NB4 (cell line): ENCODE measurements at regions not wholly inside any gene's neighbourhood (a gene's known extent, or its start where the extent isn't known, plus 50 kb on each side); places are given as distances from the start of the nearest gene placed in this dataset.

ENCODE experiments used
- DNase-seq: peaks from one replicate; pipeline ENCODE4 v3.0.0; 2010; ENCODE audit warnings: low read depth
- H3K4me3 ChIP-seq: one replicate; pipeline ENCODE4 v1.5.1; 2011; ENCODE audit warnings: mild to moderate bottlenecking, low read depth, low read length, moderate library complexity
- MYC ChIP-seq: IDR thresholded peaks from 2 replicates; pipeline ENCODE4 v1.6.1; 2011; ENCODE audit warnings: low read depth, low read length
- POLR2A ChIP-seq: IDR thresholded peaks from 2 replicates; pipeline ENCODE4 v1.6.1; 2011; ENCODE audit warnings: mild to moderate bottlenecking; ENCODE audit not compliant: insufficient read length; ENCODE audit errors: extremely low read depth
- TF ChIP-seq, protein P1 (sequence below): IDR thresholded peaks from one replicate; pipeline ENCODE4 v1.5.1; 2012; ENCODE audit warnings: low read depth, low read length
- TF ChIP-seq, protein P2 (sequence below): IDR thresholded peaks from 2 replicates; pipeline ENCODE4 v1.6.1; 2011; ENCODE audit warnings: low read depth, low read length

DNA sequence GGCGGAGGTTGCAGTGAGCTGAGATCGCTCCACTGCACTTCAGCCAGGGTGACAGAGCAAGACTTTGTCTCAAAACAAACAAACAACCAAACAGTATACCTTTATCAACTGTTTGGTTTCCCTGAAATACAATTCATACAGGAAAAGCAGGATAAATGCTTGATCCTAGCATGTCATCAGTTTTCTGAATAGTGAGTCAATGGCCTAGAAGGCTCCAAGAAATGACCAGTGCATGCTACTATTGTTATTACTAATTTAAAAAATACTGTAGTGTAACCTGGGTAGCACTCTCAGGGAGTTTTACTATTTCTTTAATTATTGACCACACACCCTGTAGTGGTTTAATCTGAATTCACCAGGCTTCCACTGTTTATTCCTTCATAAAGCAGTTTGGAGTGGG, 101.0 kb upstream of the PTPN3 start:
- no peak for TF ChIP-seq POLR2A
- TF ChIP-seq, protein P1, sequence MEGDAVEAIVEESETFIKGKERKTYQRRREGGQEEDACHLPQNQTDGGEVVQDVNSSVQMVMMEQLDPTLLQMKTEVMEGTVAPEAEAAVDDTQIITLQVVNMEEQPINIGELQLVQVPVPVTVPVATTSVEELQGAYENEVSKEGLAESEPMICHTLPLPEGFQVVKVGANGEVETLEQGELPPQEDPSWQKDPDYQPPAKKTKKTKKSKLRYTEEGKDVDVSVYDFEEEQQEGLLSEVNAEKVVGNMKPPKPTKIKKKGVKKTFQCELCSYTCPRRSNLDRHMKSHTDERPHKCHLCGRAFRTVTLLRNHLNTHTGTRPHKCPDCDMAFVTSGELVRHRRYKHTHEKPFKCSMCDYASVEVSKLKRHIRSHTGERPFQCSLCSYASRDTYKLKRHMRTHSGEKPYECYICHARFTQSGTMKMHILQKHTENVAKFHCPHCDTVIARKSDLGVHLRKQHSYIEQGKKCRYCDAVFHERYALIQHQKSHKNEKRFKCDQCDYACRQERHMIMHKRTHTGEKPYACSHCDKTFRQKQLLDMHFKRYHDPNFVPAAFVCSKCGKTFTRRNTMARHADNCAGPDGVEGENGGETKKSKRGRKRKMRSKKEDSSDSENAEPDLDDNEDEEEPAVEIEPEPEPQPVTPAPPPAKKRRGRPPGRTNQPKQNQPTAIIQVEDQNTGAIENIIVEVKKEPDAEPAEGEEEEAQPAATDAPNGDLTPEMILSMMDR = no peak
- H3K4me3 ChIP-seq = no peak overlapping the region

DNA sequence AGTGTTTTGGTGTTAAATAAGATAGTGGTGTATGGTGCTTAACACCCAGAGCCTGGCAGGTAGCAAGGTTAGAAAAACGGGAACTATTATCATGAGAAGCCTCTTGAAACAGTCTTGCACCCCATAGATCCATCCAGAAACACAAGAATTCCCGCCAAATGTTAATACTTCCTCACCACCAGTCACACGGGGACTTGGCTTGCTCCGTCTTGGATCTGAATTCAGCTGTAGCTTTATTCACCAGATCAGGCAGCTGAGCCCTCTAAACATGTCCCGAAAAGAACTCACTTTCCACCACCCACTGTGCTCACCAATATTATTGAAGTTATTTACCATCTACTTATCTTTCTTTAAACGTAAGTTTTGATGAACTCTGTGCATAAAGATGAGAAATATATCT, 101.6 kb upstream of the PTPN3 start:
- TF ChIP-seq POLR2A (no peak), MYC (no peak)
- TF ChIP-seq, protein P2, sequence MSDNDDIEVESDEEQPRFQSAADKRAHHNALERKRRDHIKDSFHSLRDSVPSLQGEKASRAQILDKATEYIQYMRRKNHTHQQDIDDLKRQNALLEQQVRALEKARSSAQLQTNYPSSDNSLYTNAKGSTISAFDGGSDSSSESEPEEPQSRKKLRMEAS = no peak
- TF ChIP-seq, protein P1 = no peak
- H3K4me3 ChIP-seq = no peak overlapping the region
- DNase-seq = no peak

More for the DNA sequence above, 101.0 kb upstream of the PTPN3 start:
- no peak for DNase-seq

DNA sequence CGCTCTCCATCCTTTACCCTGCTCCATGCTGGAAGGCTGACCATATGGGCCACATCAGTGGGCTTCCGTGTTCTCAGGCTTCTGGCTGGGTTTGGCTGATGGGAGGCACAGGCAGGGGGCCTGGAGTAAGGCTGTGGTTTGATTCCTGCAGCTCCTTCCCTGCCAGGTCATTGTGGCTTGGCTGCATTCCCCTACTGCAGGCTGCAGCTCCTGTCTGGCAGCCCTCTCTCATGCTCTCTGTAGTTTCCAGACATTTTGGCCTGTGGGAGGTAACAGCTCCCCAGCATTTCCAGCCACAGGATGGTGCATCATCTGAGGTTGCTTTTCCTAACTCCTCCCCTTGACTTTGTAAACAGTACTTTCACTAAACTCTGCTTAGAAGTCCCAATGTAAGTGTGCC, 102.0 kb upstream of the PTPN3 start:
- TF ChIP-seq, protein P1 = no peak
- TF ChIP-seq MYC (no peak), POLR2A (no peak)
- TF ChIP-seq, protein P2 = no peak
- DNase-seq = peak; percentile 16
- no peak overlapping the region for H3K4me3 ChIP-seq

DNA sequence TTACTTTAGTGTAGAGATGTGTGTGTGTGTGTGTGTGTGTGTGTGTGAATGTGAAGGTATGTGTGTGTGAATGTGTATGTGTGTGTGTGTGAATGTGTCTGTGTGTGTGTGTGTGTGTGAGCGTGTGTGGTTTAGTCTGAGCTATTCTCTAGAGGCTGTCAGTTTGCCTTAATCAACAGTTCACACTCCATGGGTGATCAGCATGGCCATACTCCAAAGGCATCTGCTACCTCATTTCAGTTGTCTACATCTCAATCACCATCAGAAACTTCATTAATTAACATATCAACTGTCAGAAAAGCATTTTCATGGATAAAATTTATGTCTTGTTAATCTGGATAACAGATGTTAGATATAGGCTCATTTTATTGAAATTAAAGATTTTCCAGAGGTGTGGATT, 103.1 kb upstream of the PTPN3 start:
- no peak for TF ChIP-seq POLR2A
- TF ChIP-seq, protein P1 = no peak
- TF ChIP-seq MYC = no peak
- TF ChIP-seq, protein P2 = no peak
- H3K4me3 ChIP-seq = no peak overlapping the region
- no peak for DNase-seq

DNA sequence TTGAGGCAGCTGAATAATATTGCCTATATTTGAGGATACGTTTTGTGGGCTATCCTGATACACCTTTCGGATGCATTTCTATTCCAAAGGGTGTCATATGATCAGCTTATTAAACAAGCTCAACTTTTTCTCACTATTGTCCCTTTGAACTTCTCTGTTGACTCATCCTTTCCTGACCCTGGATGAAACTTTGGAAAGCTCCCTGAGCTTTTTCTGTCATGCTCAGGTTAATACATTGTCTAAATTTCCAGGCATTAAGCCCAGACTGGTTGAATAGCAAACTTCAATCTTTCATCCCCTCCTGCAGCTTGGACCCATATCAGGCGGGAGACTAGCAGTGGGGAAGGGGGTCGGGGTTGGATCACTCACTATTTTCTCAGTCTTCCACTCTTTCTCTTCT, 104.9 kb upstream of the PTPN3 start:
- no peak overlapping the region for H3K4me3 ChIP-seq
- no peak for TF ChIP-seq MYC
- TF ChIP-seq, protein P2 = no peak
- TF ChIP-seq, protein P1 = no peak
- no peak for TF ChIP-seq POLR2A
- DNase-seq = no peak

DNA sequence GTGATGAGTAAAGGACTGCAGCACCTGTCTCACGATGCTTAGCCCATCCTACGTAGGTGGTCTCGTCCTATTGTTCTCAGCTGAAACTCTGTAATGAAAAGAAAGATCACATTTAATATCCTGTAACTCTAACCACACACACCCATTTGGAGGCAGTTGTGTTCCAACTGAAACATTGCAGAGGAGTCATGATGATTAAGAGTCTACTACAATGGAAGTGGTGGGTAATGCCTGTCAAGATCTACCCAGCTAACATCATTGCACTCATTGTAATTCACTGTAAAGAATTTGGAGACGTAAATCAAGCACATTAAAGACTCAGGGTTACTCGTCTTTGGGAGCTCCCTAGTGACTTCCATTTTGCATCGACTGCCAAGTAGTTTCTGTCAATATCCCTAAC, 106.0 kb upstream of the PTPN3 start:
- DNase-seq = no peak
- TF ChIP-seq MYC = no peak
- no peak for TF ChIP-seq POLR2A
- TF ChIP-seq, protein P2 = no peak
- TF ChIP-seq, protein P1 = no peak
- no peak overlapping the region for H3K4me3 ChIP-seq
